HEK293 (cell line): ENCODE measurements at regions not wholly inside any gene's neighbourhood (a gene's known extent, or its start where the extent isn't known, plus 50 kb on each side); places are given as distances from the start of the nearest gene placed in this dataset.
A peak's percentile ranks its signal among the peaks of the same experiment; 100 is the strongest.

ENCODE experiments used
- CTCF ChIA-PET: fragments of 350-600 bp; formaldehyde crosslinking; extraction: SDS; loops from one replicate; lab custom pipeline; 2021; ENCODE audit warnings: antibody characterized with exemption; lab: Yijun Ruan, JAX
- POLR2A ChIA-PET: fragments of 300-600 bp; formaldehyde crosslinking; extraction: SDS; loops from one replicate; lab custom pipeline; 2020; ENCODE audit warnings: antibody characterized with exemption, inconsistent platforms; lab: Yijun Ruan, JAX
- H3K27ac ChIP-seq: fragments of 200-500 bp; sonication (Bioruptor generic); 2 replicates; pipeline ENCODE4 v1.5.1; 2014; ENCODE audit warnings: low read depth, low read length, control low read depth, inconsistent platforms; ENCODE audit errors: extremely low read depth
- H3K36me3 ChIP-seq, 2 experiments: fragments of 200-500 bp in 1 of 2; sonication (Bioruptor generic) in 1 of 2; 1 replicate in 1 of 2; 2 replicates in 1 of 2; pipeline ENCODE4 v1.5.1; 2014 to 2017; ENCODE audit warnings: inconsistent platforms in 2 of 2, low read length in 2 of 2; ENCODE audit not compliant: control insufficient read depth in 2 of 2, insufficient read depth in 1 of 2
- H3K4me1 ChIP-seq: fragments of 200-500 bp; sonication (Bioruptor generic); 2 replicates; pipeline ENCODE4 v1.5.1; 2014; ENCODE audit warnings: mild to moderate bottlenecking, low read length, inconsistent platforms; ENCODE audit not compliant: control insufficient read depth, insufficient read depth
- H3K4me3 ChIP-seq: 2 replicates; pipeline ENCODE4 v1.5.1; 2011; ENCODE audit warnings: low read depth, mild to moderate bottlenecking, control low read depth, low read length, moderate library complexity
- H3K9me3 ChIP-seq: fragments of 200-500 bp; sonication (Bioruptor generic); 2 replicates; pipeline ENCODE4 v1.5.1; 2014; ENCODE audit warnings: low read depth, low read length, inconsistent platforms; ENCODE audit not compliant: control insufficient read depth, insufficient read depth
- HIC1 ChIP-seq: fragments of 450-650 bp; formaldehyde crosslinking; IDR thresholded peaks from 2 replicates; pipeline ENCODE4 v1.5.1; 2016; ENCODE audit warnings: missing biosample characterization, missing genetic modification characterization
- KLF1 ChIP-seq: fragments of 450-650 bp; formaldehyde crosslinking; IDR thresholded peaks from 2 replicates; pipeline ENCODE4 v1.5.1; 2016; ENCODE audit warnings: missing biosample characterization, missing genetic modification characterization
- KLF10 ChIP-seq: fragments of 450-650 bp; IDR thresholded peaks from 2 replicates; pipeline ENCODE4 v1.5.1; 2018; ENCODE audit warnings: missing biosample characterization, mild to moderate bottlenecking, missing genetic modification characterization
- KLF16 ChIP-seq: fragments of 450-650 bp; formaldehyde crosslinking; IDR thresholded peaks from 2 replicates; pipeline ENCODE4 v1.5.1; 2017; ENCODE audit warnings: missing biosample characterization, missing genetic modification characterization
- KLF17 ChIP-seq: fragments of 450-650 bp; formaldehyde crosslinking; IDR thresholded peaks from 2 replicates; pipeline ENCODE4 v1.5.1; 2016; ENCODE audit warnings: missing biosample characterization, missing genetic modification characterization
- MEIS1 ChIP-seq: sonication (generic); formaldehyde crosslinking; IDR thresholded peaks from 2 replicates; pipeline ENCODE4 v1.8.1; 2022; ENCODE audit warnings: missing genetic modification reagents, mild to moderate bottlenecking, borderline replicate concordance
- MZF1 ChIP-seq: fragments of 450-650 bp; formaldehyde crosslinking; IDR thresholded peaks from 2 replicates; pipeline ENCODE4 v1.5.1; 2017; ENCODE audit warnings: missing biosample characterization, missing genetic modification characterization, borderline replicate concordance
- ZBTB48 ChIP-seq: fragments of 450-650 bp; formaldehyde crosslinking; IDR thresholded peaks from 2 replicates; pipeline ENCODE4 v1.5.1; 2016; ENCODE audit warnings: missing biosample characterization, missing genetic modification characterization
- ZBTB8A ChIP-seq: fragments of 450-650 bp; formaldehyde crosslinking; IDR thresholded peaks from 2 replicates; pipeline ENCODE4 v1.5.1; 2016; ENCODE audit warnings: missing biosample characterization, missing genetic modification characterization
- ZFP41 ChIP-seq: fragments of 450-650 bp; formaldehyde crosslinking; IDR thresholded peaks from 2 replicates; pipeline ENCODE4 v1.5.1; 2016; ENCODE audit warnings: missing biosample characterization, missing genetic modification characterization, borderline replicate concordance
- ZNF112 ChIP-seq: fragments of 450-650 bp; formaldehyde crosslinking; IDR thresholded peaks from 2 replicates; pipeline ENCODE4 v1.5.0; 2017; ENCODE audit warnings: missing biosample characterization, missing genetic modification characterization
- ZNF121 ChIP-seq: fragments of 450-650 bp; formaldehyde crosslinking; IDR thresholded peaks from 2 replicates; pipeline ENCODE4 v1.5.1; 2016; ENCODE audit warnings: missing biosample characterization, missing genetic modification characterization
- ZNF132 ChIP-seq: fragments of 450-650 bp; formaldehyde crosslinking; IDR thresholded peaks from 2 replicates; pipeline ENCODE4 v1.5.1; 2017; ENCODE audit warnings: missing biosample characterization, missing genetic modification characterization, borderline replicate concordance
- ZNF184 ChIP-seq: fragments of 450-650 bp; IDR thresholded peaks from 2 replicates; pipeline ENCODE4 v1.5.1; 2018; ENCODE audit warnings: missing biosample characterization, mild to moderate bottlenecking, missing genetic modification characterization
- ZNF248 ChIP-seq: fragments of 450-650 bp; formaldehyde crosslinking; IDR thresholded peaks from 2 replicates; pipeline ENCODE4 v1.5.1; 2017; ENCODE audit warnings: missing biosample characterization, missing genetic modification characterization
- ZNF341 ChIP-seq: fragments of 450-650 bp; formaldehyde crosslinking; IDR thresholded peaks from 2 replicates; pipeline ENCODE4; 2016; ENCODE audit warnings: low read depth, missing biosample characterization, missing genetic modification characterization
- ZNF350 ChIP-seq: fragments of 450-650 bp; formaldehyde crosslinking; IDR thresholded peaks from 2 replicates; pipeline ENCODE4 v1.5.0; 2017; ENCODE audit warnings: missing biosample characterization, mild to moderate bottlenecking, missing genetic modification characterization
- ZNF37A ChIP-seq: fragments of 450-650 bp; IDR thresholded peaks from 2 replicates; pipeline ENCODE4 v1.5.1; 2018; ENCODE audit warnings: missing biosample characterization, missing genetic modification characterization
- ZNF513 ChIP-seq: fragments of 450-650 bp; IDR thresholded peaks from 2 replicates; pipeline ENCODE4 v1.5.1; 2018; ENCODE audit warnings: missing biosample characterization, missing genetic modification characterization
- ZNF544 ChIP-seq: fragments of 450-650 bp; formaldehyde crosslinking; IDR thresholded peaks from 2 replicates; pipeline ENCODE4 v1.5.0; 2017; ENCODE audit warnings: missing biosample characterization, missing genetic modification characterization
- ZNF549 ChIP-seq: fragments of 450-650 bp; IDR thresholded peaks from 2 replicates; pipeline ENCODE4 v1.5.1; 2018; ENCODE audit warnings: missing biosample characterization, missing genetic modification characterization, mild to moderate bottlenecking, inconsistent platforms, moderate library complexity
- ZNF561 ChIP-seq: fragments of 450-650 bp; IDR thresholded peaks from 2 replicates; pipeline ENCODE4 v1.5.1; 2018; ENCODE audit warnings: missing biosample characterization, missing genetic modification characterization, borderline replicate concordance
- ZNF600 ChIP-seq: fragments of 450-650 bp; formaldehyde crosslinking; IDR thresholded peaks from 2 replicates; pipeline ENCODE4 v1.5.1; 2016; ENCODE audit warnings: missing biosample characterization, missing genetic modification characterization
- ZNF626 ChIP-seq: fragments of 450-650 bp; sonication (Bioruptor Pico); formaldehyde crosslinking; IDR thresholded peaks from 2 replicates; pipeline ENCODE4 v1.5.1; 2018; ENCODE audit warnings: missing biosample characterization, missing genetic modification characterization, inconsistent platforms
- ZNF645 ChIP-seq: fragments of 450-650 bp; formaldehyde crosslinking; IDR thresholded peaks from 2 replicates; pipeline ENCODE4; 2016; ENCODE audit warnings: missing biosample characterization, missing genetic modification characterization
- ZNF660 ChIP-seq: fragments of 450-650 bp; IDR thresholded peaks from 2 replicates; pipeline ENCODE4 v1.5.1; 2018; ENCODE audit warnings: missing biosample characterization, mild to moderate bottlenecking, missing genetic modification characterization
- ZNF777 ChIP-seq: fragments of 450-650 bp; formaldehyde crosslinking; IDR thresholded peaks from 2 replicates; pipeline ENCODE4 v1.5.1; 2017; ENCODE audit warnings: missing biosample characterization, missing genetic modification characterization, borderline replicate concordance
- ZNF830 ChIP-seq: fragments of 450-650 bp; IDR thresholded peaks from 2 replicates; pipeline ENCODE4 v1.5.0; 2018; ENCODE audit warnings: missing biosample characterization, missing genetic modification characterization, low read depth, mild to moderate bottlenecking, moderate library complexity
- ZSCAN4 ChIP-seq: fragments of 450-650 bp; formaldehyde crosslinking; IDR thresholded peaks from 2 replicates; pipeline ENCODE4 v1.5.1; 2017; ENCODE audit warnings: missing biosample characterization, missing genetic modification characterization

- ChIA-PET POLR2A (no interaction called here), CTCF (no interaction called here)
- H3K9me3 ChIP-seq, result no peaks in the 10 kb centered on the region
- no peak overlapping the region for H3K27ac ChIP-seq
- H3K36me3 ChIP-seq, result no peaks in the 10 kb centered on the region
- H3K4me3 ChIP-seq, result no peak overlapping the region
- TF ChIP-seq MEIS1 (CRISPR knock-in tag), result no peak
- no peaks in the 10 kb centered on the region for H3K4me1 ChIP-seq
These were observed 796.0 kb downstream of the ROBO2 start for GRCh38 chr3:77835921-77836320.

GRCh38 chr3:77837456-77838025 lies 797.6 kb downstream of the ROBO2 start:
- POLR2A ChIA-PET, result no interaction called here
- Histone ChIP-seq H3K4me1 (no peaks in the 10 kb centered on the region), H3K9me3 (no peaks in the 10 kb centered on the region), H3K36me3 (no peaks in the 10 kb centered on the region), H3K27ac (no peak overlapping the region), H3K4me3 (no peak overlapping the region)
- TF ChIP-seq KLF10 (tag by site-specific recombination) (peak; percentile 62), ZNF561 (tag by site-specific recombination) (no peak), ZNF830 (tag by site-specific recombination) (peak; percentile 68; the same call in 1 of the 2 replicates), ZBTB8A (tag by site-specific recombination) (no peak), ZNF248 (tag by site-specific recombination) (no peak), ZNF112 (0 out of 2 replicates have a peak, but pooled peaks have one; percentile 18), ZSCAN4 (tag by site-specific recombination) (no peak), ZNF549 (tag by site-specific recombination) (0 out of 2 replicates have a peak, but pooled peaks have one; percentile 32), KLF16 (tag by site-specific recombination) (no peak), KLF17 (tag by site-specific recombination) (no peak), ZNF132 (tag by site-specific recombination) (0 out of 2 replicates have a peak, but pooled peaks have one; percentile 36), ZBTB48 (no peak), ZNF37A (tag by site-specific recombination) (peak; percentile 54), ZNF645 (tag by site-specific recombination) (no peak), ZNF184 (tag by site-specific recombination) (peak; percentile 67; the same call in 1 of the 2 replicates), ZNF121 (tag by site-specific recombination) (no peak), KLF1 (no peak), HIC1 (tag by site-specific recombination) (no peak), ZNF660 (tag by site-specific recombination) (peak; percentile 32; the same call in 1 of the 2 replicates), ZNF626 (0 out of 2 replicates have a peak, but pooled peaks have one; percentile 43), ZNF777 (no peak), MZF1 (tag by site-specific recombination) (no peak), ZNF600 (tag by site-specific recombination) (no peak), ZNF544 (tag by site-specific recombination) (peak; percentile 68; the same call in 1 of the 2 replicates), ZFP41 (tag by site-specific recombination) (no peak), ZNF513 (tag by site-specific recombination) (no peak), ZNF350 (peak; percentile 77), ZNF341 (tag by site-specific recombination) (no peak)
- CTCF ChIA-PET, result no interaction called here
